ENCODE measurements at regions not wholly inside any gene's neighbourhood (a gene's known extent, or its start where the extent isn't known, plus 50 kb on each side); places are given as distances from the start of the nearest gene placed in this dataset.

- TF ChIP-seq EZH2 (IDR thresholded peaks at IDR 0.05) (no peak), POLR2AphosphoS5 (IDR thresholded peaks at IDR 0.05; ENCODE audit: borderline replicate concordance, low read depth, low read length) (no peak)
Measured at GRCh38 chr2:176409671-176410070, 140.4 kb downstream of the MTX2 start.
